Fibroblast of villous mesenchyme (primary cell): ENCODE measurements at regions not wholly inside any gene's neighbourhood (a gene's known extent, or its start where the extent isn't known, plus 50 kb on each side); places are given as distances from the start of the nearest gene placed in this dataset.

Experiments
- DNase-seq: peaks from one replicate; pipeline ENCODE4 v3.0.0-alpha.2; 2010; ENCODE audit warnings: low read depth
- H3K4me3 ChIP-seq: 2 replicates; pipeline ENCODE4 v1.5.1; 2011; ENCODE audit warnings: low read depth, mild to moderate bottlenecking, low read length
- CTCF ChIP-seq: IDR thresholded peaks from 2 replicates; pipeline ENCODE4 v1.5.1; 2012; ENCODE audit warnings: low read depth, mild to moderate bottlenecking, low read length; ENCODE audit not compliant: insufficient read depth

GRCh38 chr7:113408999-113409398, 290.6 kb upstream of the SMIM30 start:
- no peak for DNase-seq
- no peak for TF ChIP-seq CTCF
- H3K4me3 ChIP-seq: no peak overlapping the region

- H3K4me3 ChIP-seq: no peak overlapping the region
- no peak for TF ChIP-seq CTCF
- DNase-seq: no peak
Observed at GRCh38 chr7:113405296-113406056, 287.1 kb upstream of the SMIM30 start.

- TF ChIP-seq CTCF: no peak
- no peak for DNase-seq
- no peak overlapping the region for H3K4me3 ChIP-seq
Observed at GRCh38 chr7:113404245-113404644, 285.9 kb upstream of the SMIM30 start.

GRCh38 chr7:113402482-113402881, 284.1 kb upstream of the SMIM30 start:
- no peak overlapping the region for H3K4me3 ChIP-seq
- no peak for DNase-seq
- no peak for TF ChIP-seq CTCF

- no peak for TF ChIP-seq CTCF
- no peak overlapping the region for H3K4me3 ChIP-seq
- no peak for DNase-seq
Observed at GRCh38 chr7:113402005-113402404, 283.7 kb upstream of the SMIM30 start.

GRCh38 chr7:113394856-113395255, 276.5 kb upstream of the SMIM30 start:
- no peak for TF ChIP-seq CTCF
- no peak overlapping the region for H3K4me3 ChIP-seq
- no peak for DNase-seq

- H3K4me3 ChIP-seq: no peak overlapping the region
- no peak for DNase-seq
- TF ChIP-seq CTCF: no peak
Observed at GRCh38 chr7:113392841-113393540, 274.6 kb upstream of the SMIM30 start.
